ENCODE measurements at regions not wholly inside any gene's neighbourhood (a gene's known extent, or its start where the extent isn't known, plus 50 kb on each side); places are given as distances from the start of the nearest gene placed in this dataset.

GRCh38 chr6:126926926-126927325 is 191.5 kb upstream of the RSPO3 start:
- in situ Hi-C loops (cut with HindIII; ENCODE audit: low sequenced_read_pairs), result no loop called here
- no peak for DNase-seq (ENCODE audit: low read depth, low spot score)
- TF ChIP-seq CTCF (IDR thresholded peaks at IDR 0.05; ENCODE audit: low read depth, low read length), result no peak
- no peak overlapping the region for H3K4me3 ChIP-seq (ENCODE audit: low read depth, low read length)

DNA sequence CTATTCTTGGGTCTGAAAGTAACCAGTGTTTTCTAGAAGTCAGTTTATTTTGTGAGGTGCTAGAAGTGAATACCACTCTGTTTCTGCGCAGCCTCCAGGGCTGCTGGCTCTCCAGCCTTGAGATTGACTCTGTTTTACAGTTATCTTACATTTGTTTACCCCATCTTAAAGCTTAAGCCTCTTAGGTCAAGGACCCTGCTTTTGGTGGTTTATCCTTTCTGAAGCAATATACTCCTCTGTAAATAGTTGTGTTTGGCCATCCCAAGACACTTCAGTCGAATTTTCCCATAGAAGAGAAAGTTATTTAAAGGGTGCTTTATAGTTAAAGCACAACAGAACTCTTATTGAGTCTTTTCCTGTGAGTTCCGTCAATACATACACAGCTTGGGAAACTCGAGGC is 190.6 kb upstream of the RSPO3 start:
- no peak for TF ChIP-seq CTCF (IDR thresholded peaks at IDR 0.05; ENCODE audit: low read depth, low read length)
- in situ Hi-C loops (cut with HindIII; ENCODE audit: low sequenced_read_pairs), result no loop called here
- no peak for DNase-seq (ENCODE audit: low read depth, low spot score)
- no peak overlapping the region for H3K4me3 ChIP-seq (ENCODE audit: low read depth, low read length)

DNA sequence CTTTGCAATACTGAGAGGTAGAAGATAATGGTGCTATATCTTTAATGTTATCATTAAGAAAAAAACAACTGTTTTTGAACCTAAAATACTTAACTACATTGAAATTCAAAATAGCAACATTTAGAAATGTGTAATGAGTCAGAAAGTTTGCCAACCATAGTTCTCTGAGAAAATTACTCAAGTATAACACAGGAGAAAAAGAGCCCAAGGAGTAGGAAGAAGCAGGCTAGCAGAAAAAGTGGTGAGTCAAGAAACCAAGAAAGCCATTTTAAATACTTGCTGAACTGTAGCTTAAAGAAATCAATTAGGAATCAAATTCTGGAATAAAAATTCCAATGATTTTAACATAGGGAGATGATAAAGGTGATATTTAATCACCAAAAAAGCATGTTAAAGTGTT is 181.0 kb upstream of the RSPO3 start:
- TF ChIP-seq CTCF (IDR thresholded peaks at IDR 0.05; ENCODE audit: low read depth, low read length), result no peak
- in situ Hi-C loops (cut with HindIII; ENCODE audit: low sequenced_read_pairs), result no loop called here
- no peak overlapping the region for H3K4me3 ChIP-seq (ENCODE audit: low read depth, low read length)
- DNase-seq (ENCODE audit: low read depth, low spot score), result no peak

DNA sequence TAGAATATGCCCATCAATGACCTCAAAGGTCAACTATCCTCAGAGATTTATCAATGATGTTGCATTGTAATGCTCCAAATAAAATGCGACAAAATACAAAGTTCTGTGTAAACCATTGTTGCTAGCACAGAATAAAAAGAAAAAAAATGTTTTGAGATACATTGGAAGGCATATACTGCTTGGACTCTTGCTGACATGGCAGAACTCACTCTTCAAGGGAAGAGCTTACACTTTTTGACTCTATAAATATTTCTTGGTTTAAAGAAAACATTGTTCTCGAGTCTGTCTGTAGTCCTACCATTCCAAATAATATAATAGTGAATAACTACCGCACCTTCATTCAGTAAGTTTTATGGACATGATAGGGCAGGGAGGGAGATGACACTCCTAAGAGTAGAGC is 178.7 kb upstream of the RSPO3 start:
- no peak for DNase-seq (ENCODE audit: low read depth, low spot score)
- in situ Hi-C loops (cut with HindIII; ENCODE audit: low sequenced_read_pairs), result no loop called here
- TF ChIP-seq CTCF (IDR thresholded peaks at IDR 0.05; ENCODE audit: low read depth, low read length), result no peak
- no peak overlapping the region for H3K4me3 ChIP-seq (ENCODE audit: low read depth, low read length)

GRCh38 chr6:126941751-126942150 is 176.7 kb upstream of the RSPO3 start:
- in situ Hi-C loops (cut with HindIII; ENCODE audit: low sequenced_read_pairs), result no loop called here
- no peak for DNase-seq (ENCODE audit: low read depth, low spot score)
- H3K4me3 ChIP-seq (ENCODE audit: low read depth, low read length), result no peak overlapping the region
- TF ChIP-seq CTCF (IDR thresholded peaks at IDR 0.05; ENCODE audit: low read depth, low read length), result no peak

- TF ChIP-seq CTCF (IDR thresholded peaks at IDR 0.05; ENCODE audit: low read depth, low read length), result no peak
- DNase-seq (ENCODE audit: low read depth, low spot score), result no peak
- H3K4me3 ChIP-seq (ENCODE audit: low read depth, low read length), result no peak overlapping the region
- in situ Hi-C loops (cut with HindIII; ENCODE audit: low sequenced_read_pairs), result no loop called here
Measured at GRCh38 chr6:126944512-126944911, 174.0 kb upstream of the RSPO3 start.

DNA sequence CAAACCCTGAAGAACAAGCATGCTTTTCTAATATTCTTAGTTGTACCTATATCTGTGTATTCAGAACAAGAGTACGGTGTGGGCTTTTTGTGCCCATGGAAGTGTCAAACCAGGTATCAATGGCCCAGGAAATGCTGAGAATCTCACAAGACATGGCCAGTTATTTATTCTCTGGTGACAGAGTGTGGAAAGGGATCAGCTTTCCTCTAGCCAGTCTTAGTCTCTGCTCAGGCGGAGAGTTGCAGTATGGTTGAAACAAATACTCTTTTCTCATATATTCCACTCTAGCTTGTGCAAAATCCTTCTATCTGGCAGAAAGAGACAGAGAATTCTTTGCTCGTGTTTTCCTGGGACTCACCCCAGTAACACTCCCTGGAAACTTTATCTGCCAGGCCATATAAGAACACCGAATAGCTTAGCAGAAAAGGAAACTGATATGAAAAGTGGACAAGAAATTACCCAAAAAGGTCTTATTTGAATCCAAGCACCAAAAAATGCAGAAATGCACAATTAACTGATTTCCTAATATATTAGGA is 173.3 kb upstream of the RSPO3 start:
- no peak for DNase-seq (ENCODE audit: low read depth, low spot score)
- in situ Hi-C loops (cut with HindIII; ENCODE audit: low sequenced_read_pairs), result no loop called here
- no peak overlapping the region for H3K4me3 ChIP-seq (ENCODE audit: low read depth, low read length)
- no peak for TF ChIP-seq CTCF (IDR thresholded peaks at IDR 0.05; ENCODE audit: low read depth, low read length)

Measured in astrocyte of the spinal cord (primary cell).